ENCODE measurements at regions not wholly inside any gene's neighbourhood (a gene's known extent, or its start where the extent isn't known, plus 50 kb on each side); places are given as distances from the start of the nearest gene placed in this dataset.

DNA sequence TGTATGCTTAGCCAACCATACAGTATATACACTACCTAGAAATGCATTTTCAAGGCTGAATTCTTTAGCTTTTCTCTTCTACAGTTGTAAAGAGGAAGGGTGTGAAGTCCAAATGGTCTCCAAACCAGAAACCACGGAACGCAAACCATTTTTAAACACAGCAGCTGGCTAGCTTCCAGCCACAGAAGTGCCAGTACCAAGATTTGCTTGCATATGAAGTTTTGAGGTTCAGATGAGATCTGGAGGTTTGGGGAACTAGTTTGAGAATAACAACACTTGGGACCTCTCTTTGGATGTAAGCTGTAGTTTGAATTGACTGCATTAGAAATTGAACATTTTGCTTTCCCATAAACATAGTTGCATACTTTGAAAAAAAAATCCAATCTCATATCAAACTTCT lies 1243.5 kb downstream of the EFNB2 start:
- H3K36me3 ChIP-seq (replicated peaks in 1 of 2), result no peaks in the 10 kb centered on the region
- intact Hi-C loops (cut with DNase I), result no loop called here
- no peaks in the 10 kb centered on the region for H3K9me3 ChIP-seq (replicated peaks in 1 of 3)
- WGBS, 4 donors, result 65 to 82% (median 80%) methylated on average over 2 of the region's 2 CpGs
- H3K27me3 ChIP-seq, result no peaks in the 10 kb centered on the region
- no peak overlapping the region for H3K4me3 ChIP-seq
- TF ChIP-seq, protein P1, sequence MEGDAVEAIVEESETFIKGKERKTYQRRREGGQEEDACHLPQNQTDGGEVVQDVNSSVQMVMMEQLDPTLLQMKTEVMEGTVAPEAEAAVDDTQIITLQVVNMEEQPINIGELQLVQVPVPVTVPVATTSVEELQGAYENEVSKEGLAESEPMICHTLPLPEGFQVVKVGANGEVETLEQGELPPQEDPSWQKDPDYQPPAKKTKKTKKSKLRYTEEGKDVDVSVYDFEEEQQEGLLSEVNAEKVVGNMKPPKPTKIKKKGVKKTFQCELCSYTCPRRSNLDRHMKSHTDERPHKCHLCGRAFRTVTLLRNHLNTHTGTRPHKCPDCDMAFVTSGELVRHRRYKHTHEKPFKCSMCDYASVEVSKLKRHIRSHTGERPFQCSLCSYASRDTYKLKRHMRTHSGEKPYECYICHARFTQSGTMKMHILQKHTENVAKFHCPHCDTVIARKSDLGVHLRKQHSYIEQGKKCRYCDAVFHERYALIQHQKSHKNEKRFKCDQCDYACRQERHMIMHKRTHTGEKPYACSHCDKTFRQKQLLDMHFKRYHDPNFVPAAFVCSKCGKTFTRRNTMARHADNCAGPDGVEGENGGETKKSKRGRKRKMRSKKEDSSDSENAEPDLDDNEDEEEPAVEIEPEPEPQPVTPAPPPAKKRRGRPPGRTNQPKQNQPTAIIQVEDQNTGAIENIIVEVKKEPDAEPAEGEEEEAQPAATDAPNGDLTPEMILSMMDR (IDR thresholded peaks at IDR 0.05), result no peak
- TF ChIP-seq POLR2A (IDR thresholded peaks at IDR 0.05), result no peak
- no peaks in the 10 kb centered on the region for H3K4me1 ChIP-seq (replicated peaks in 1 of 2)
- no peak overlapping the region for H3K27ac ChIP-seq
- DNase-seq, result no peak

DNA sequence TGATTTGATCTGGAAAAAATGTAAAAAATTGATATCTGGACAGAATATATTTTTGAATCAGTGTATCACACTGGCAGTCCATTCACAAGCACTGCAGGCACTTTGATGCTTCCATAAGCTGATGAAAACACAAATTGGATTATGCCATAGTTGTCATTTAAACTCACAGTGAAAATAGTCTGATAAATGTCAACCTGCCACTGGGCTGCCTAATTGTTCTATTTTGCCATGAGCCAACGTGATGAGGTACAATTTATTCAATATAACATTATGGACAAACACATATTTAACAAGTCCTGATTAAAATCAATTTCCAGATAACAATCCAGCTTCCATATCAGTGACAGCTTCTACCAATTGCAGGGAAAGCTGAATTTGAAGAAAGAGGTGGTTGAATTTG lies 1244.9 kb downstream of the EFNB2 start:
- intact Hi-C loops (cut with DNase I), result no loop called here
- no peaks in the 10 kb centered on the region for H3K36me3 ChIP-seq (replicated peaks in 1 of 2)
- no peaks in the 10 kb centered on the region for H3K27me3 ChIP-seq
- H3K4me3 ChIP-seq, result no peak overlapping the region
- H3K27ac ChIP-seq, result no peak overlapping the region
- no peak for TF ChIP-seq POLR2A (IDR thresholded peaks at IDR 0.05)
- TF ChIP-seq, protein P1 (IDR thresholded peaks at IDR 0.05), result no peak
- no peaks in the 10 kb centered on the region for H3K9me3 ChIP-seq (replicated peaks in 1 of 3)
- 67 to 90% (median 87%) methylated on average over 1 of the region's 1 CpG for WGBS, 4 donors
- DNase-seq, result no peak
- H3K4me1 ChIP-seq (replicated peaks in 1 of 2), result no peaks in the 10 kb centered on the region

DNA sequence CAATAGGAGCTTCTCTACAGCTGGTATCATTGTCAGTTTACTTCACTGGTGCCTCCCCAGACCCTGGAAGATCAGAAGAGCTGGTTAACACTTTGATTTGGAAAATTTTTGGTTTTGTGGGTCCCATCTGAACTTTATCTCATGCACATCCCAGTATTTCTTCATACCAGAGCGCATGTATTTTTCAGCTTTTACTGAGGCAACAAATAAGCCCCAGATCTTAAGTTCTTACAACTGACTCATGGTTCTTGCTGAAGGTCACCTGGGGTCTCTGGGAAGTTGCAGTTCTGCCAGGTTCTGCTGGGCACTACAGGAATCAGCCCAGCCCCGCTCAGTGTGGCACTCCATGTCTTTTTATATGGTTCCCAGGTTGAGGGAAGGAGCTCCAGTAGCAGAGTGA lies 1249.9 kb downstream of the EFNB2 start:
- Histone ChIP-seq H3K27ac (no peak overlapping the region), H3K9me3 (replicated peaks in 1 of 3) (no peaks in the 10 kb centered on the region), H3K36me3 (replicated peaks in 1 of 2) (no peaks in the 10 kb centered on the region), H3K4me3 (no peak overlapping the region), H3K27me3 (no peaks in the 10 kb centered on the region), H3K4me1 (replicated peaks in 1 of 2) (no peaks in the 10 kb centered on the region)
- TF ChIP-seq, protein P1 (IDR thresholded peaks at IDR 0.05), result no peak
- no peak for TF ChIP-seq POLR2A (IDR thresholded peaks at IDR 0.05)
- intact Hi-C loops (cut with DNase I), result no loop called here
- no peak for DNase-seq
- WGBS, 4 donors, result 74 to 92% (median 83%) methylated on average over 2 of the region's 2 CpGs

DNA sequence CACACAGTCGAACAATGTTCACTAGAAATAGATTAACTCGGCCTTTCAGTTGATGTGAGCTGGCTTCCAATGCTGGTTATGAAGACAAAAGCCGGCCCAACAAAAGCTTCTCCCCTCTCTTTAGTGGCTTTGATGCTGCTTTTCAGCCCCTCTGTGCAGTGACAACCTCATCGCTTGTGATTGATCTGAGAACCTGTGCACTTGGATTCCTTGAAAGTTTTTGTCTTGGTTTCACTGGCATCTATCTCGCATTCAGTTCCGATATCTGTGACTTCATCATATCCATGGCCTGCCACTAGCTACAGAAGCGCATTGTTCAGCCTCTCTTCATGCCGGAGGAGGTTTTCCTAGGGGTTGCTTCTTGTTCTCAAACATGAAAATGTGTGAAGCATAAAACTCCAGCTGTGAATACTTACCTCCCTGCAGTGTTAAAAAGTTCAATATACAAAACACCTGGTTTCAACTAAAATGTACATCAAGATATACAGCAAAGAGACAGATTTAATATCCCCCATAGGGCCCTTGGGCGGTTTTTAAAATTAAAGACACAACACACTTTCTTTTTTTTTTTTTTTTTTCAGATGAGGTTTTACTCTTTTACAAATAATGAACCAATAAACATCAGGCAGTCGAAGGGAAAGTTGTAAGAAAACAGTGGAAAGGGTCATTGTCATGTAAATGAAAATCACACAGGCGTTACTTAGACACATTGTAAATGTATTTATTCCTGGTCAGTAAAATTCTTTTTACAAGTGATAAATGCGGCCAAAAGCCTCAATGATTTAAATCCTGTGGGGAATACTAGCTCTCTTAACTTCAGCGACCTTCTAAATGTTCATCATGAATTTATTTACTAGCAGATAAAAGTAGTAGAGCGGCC lies 1252.8 kb downstream of the EFNB2 start:
- no peaks in the 10 kb centered on the region for H3K4me1 ChIP-seq (replicated peaks in 1 of 2)
- WGBS, 4 donors, result 91 to 94% (median 93%) methylated on average over 14 of the region's 14 CpGs
- no peaks in the 10 kb centered on the region for H3K27me3 ChIP-seq
- no peak for DNase-seq
- H3K9me3 ChIP-seq (replicated peaks in 1 of 3), result no peaks in the 10 kb centered on the region
- no peak for TF ChIP-seq POLR2A (IDR thresholded peaks at IDR 0.05)
- TF ChIP-seq, protein P1 (IDR thresholded peaks at IDR 0.05), result no peak
- no peak overlapping the region for H3K27ac ChIP-seq
- intact Hi-C loops (cut with DNase I), result no loop called here
- no peaks in the 10 kb centered on the region for H3K36me3 ChIP-seq (replicated peaks in 1 of 2)
- no peak overlapping the region for H3K4me3 ChIP-seq
